OCI-LY3 (cell line): ENCODE measurements at regions not wholly inside any gene's neighbourhood (a gene's known extent, or its start where the extent isn't known, plus 50 kb on each side); places are given as distances from the start of the nearest gene placed in this dataset.

Experiments
- H2AFZ ChIP-seq: fragments of 200-600, 300-600 bp; shearing (Covaris generic); 2 replicates; pipeline ENCODE4 v1.6.0; 2014; ENCODE audit warnings: antibody characterized with exemption, low read depth, low read length
- H3K27ac ChIP-seq: fragments of 200-600, 300-600 bp; sonication (generic); 2 replicates; pipeline ENCODE4 v1.5.1; 2014; ENCODE audit warnings: mild to moderate bottlenecking, low read length, moderate library complexity, mixed read lengths
- H3K27me3 ChIP-seq: fragments of 200-600, 300-600 bp; sonication (generic); 2 replicates; pipeline ENCODE4 v1.6.1; 2014; ENCODE audit warnings: low read depth, low read length, mixed read lengths
- H3K36me3 ChIP-seq: fragments of 200-600, 300-600 bp; sonication (generic); replicated peaks from 2 replicates; pipeline ENCODE3; 2014; ENCODE audit warnings: low read depth, low read length, mixed read lengths
- H3K4me1 ChIP-seq: fragments of 300-600, 200-600 bp; sonication (generic); 2 replicates; pipeline ENCODE4 v1.6.1; 2014; ENCODE audit warnings: low read length, mixed read lengths
- H3K4me2 ChIP-seq: fragments of 200-600, 300-600 bp; sonication (generic); 2 replicates; pipeline ENCODE4 v1.6.1; 2014; ENCODE audit warnings: low read length, mixed read lengths
- H3K4me3 ChIP-seq: fragments of 300-600, 200-600 bp; sonication (generic); 2 replicates; pipeline ENCODE4 v1.5.1; 2014; ENCODE audit warnings: antibody characterized with exemption, mild to moderate bottlenecking, low read length, moderate library complexity
- H3K79me2 ChIP-seq: fragments of 300-600, 200-600 bp; shearing (Covaris generic); 2 replicates; pipeline ENCODE4 v1.6.1; 2014; ENCODE audit warnings: mild to moderate bottlenecking, low read length, mixed read lengths
- H3K9ac ChIP-seq: fragments of 300-600, 200-600 bp; shearing (Covaris generic); 2 replicates; pipeline ENCODE4 v1.6.0; 2014; ENCODE audit warnings: mild to moderate bottlenecking, low read length, moderate library complexity
- H3K9me3 ChIP-seq: fragments of 200-600, 300-600 bp; shearing (Covaris generic); 2 replicates; pipeline ENCODE4 v1.6.1; 2014; ENCODE audit warnings: low read length, mixed read lengths; ENCODE audit not compliant: insufficient read depth
- H4K20me1 ChIP-seq: fragments of 200-600, 300-600 bp; sonication (generic); 2 replicates; pipeline ENCODE4 v1.6.1; 2016; ENCODE audit warnings: low read length, mixed read lengths; ENCODE audit not compliant: insufficient read depth
- CTCF ChIP-seq: fragments of 200-600, 300-600 bp; sonication (generic); IDR thresholded peaks from 2 replicates; pipeline ENCODE4 v1.5.1; 2014; ENCODE audit warnings: antibody characterized with exemption, low read length, low read depth
- EZH2phosphoT487 ChIP-seq: fragments of 200-600 bp; shearing (Covaris generic); IDR thresholded peaks from 2 replicates; pipeline ENCODE4 v1.6.1; 2018; ENCODE audit warnings: antibody characterized with exemption, mixed run types, low read depth

GRCh38 chr7:124269774-124270173 lies 236.9 kb upstream of the TMEM229A start:
- Histone ChIP-seq H3K9ac (no peak overlapping the region), H3K9me3 (no peaks in the 10 kb centered on the region), H3K79me2 (no peaks in the 10 kb centered on the region), H3K4me2 (no peak overlapping the region), H3K36me3 (no peaks in the 10 kb centered on the region), H2AFZ (no peak overlapping the region), H3K4me3 (no peak overlapping the region), H3K27ac (no peak overlapping the region), H3K4me1 (no peaks in the 10 kb centered on the region), H4K20me1 (no peaks in the 10 kb centered on the region), H3K27me3 (no peaks in the 10 kb centered on the region)
- TF ChIP-seq EZH2phosphoT487 = no peak
- no peak for TF ChIP-seq CTCF

GRCh38 chr7:124267154-124267553 lies 234.3 kb upstream of the TMEM229A start:
- H3K4me3 ChIP-seq = no peak overlapping the region
- H3K9me3 ChIP-seq = no peaks in the 10 kb centered on the region
- H2AFZ ChIP-seq = no peak overlapping the region
- no peaks in the 10 kb centered on the region for H3K79me2 ChIP-seq
- no peak for TF ChIP-seq CTCF
- no peak for TF ChIP-seq EZH2phosphoT487
- H4K20me1 ChIP-seq = no peaks in the 10 kb centered on the region
- H3K27ac ChIP-seq = no peak overlapping the region
- no peak overlapping the region for H3K9ac ChIP-seq
- H3K4me2 ChIP-seq = no peak overlapping the region
- peaks cover 14% of the 10 kb centered on the region for H3K4me1 ChIP-seq
- no peaks in the 10 kb centered on the region for H3K27me3 ChIP-seq
- H3K36me3 ChIP-seq = no peaks in the 10 kb centered on the region

GRCh38 chr7:124263232-124263827 lies 230.5 kb upstream of the TMEM229A start:
- Histone ChIP-seq H3K27me3 (no peaks in the 10 kb centered on the region), H3K9me3 (no peaks in the 10 kb centered on the region), H3K27ac (no peak overlapping the region), H3K4me3 (no peak overlapping the region), H4K20me1 (no peaks in the 10 kb centered on the region), H3K9ac (no peak overlapping the region), H3K79me2 (no peaks in the 10 kb centered on the region), H3K4me2 (peak overlapping the region; percentile 29), H3K4me1 (peaks cover 14% of the 10 kb centered on the region), H3K36me3 (no peaks in the 10 kb centered on the region), H2AFZ (peak overlapping the region; percentile 38)
- TF ChIP-seq EZH2phosphoT487 (no peak), CTCF (no peak)

GRCh38 chr7:124261710-124262109 lies 228.8 kb upstream of the TMEM229A start:
- H3K79me2 ChIP-seq = no peaks in the 10 kb centered on the region
- H3K9me3 ChIP-seq = no peaks in the 10 kb centered on the region
- no peak overlapping the region for H3K9ac ChIP-seq
- H3K4me3 ChIP-seq = no peak overlapping the region
- no peaks in the 10 kb centered on the region for H3K27me3 ChIP-seq
- TF ChIP-seq EZH2phosphoT487 (no peak), CTCF (no peak)
- peaks cover 14% of the 10 kb centered on the region for H3K4me1 ChIP-seq
- H4K20me1 ChIP-seq = no peaks in the 10 kb centered on the region
- H3K4me2 ChIP-seq = no peak overlapping the region
- H3K27ac ChIP-seq = no peak overlapping the region
- H3K36me3 ChIP-seq = no peaks in the 10 kb centered on the region
- H2AFZ ChIP-seq = peak overlapping the region; percentile 27
